IPS-18a (cell line): ENCODE measurements at regions not wholly inside any gene's neighbourhood (a gene's known extent, or its start where the extent isn't known, plus 50 kb on each side); places are given as distances from the start of the nearest gene placed in this dataset.

ENCODE experiments used
- H3K27ac ChIP-seq: one replicate; pipeline ENCODE4 v1.5.1; 2013; ENCODE audit warnings: low read length
- H3K27me3 ChIP-seq: one replicate; pipeline ENCODE4 v1.6.1; 2013; ENCODE audit warnings: mild to moderate bottlenecking, low read length; ENCODE audit not compliant: control insufficient read depth, insufficient read depth
- H3K36me3 ChIP-seq: one replicate; pipeline ENCODE4 v1.6.1; 2013; ENCODE audit warnings: low read depth, low read length; ENCODE audit not compliant: control insufficient read depth
- H3K4me1 ChIP-seq: one replicate; pipeline ENCODE4 v1.6.1; 2013; ENCODE audit warnings: low read depth, low read length; ENCODE audit not compliant: control insufficient read depth
- H3K4me3 ChIP-seq: one replicate; pipeline ENCODE4 v1.5.1; 2013; ENCODE audit warnings: low read length
- H3K9ac ChIP-seq: one replicate; pipeline ENCODE4 v1.6.1; 2013; ENCODE audit warnings: mild to moderate bottlenecking, low read length, moderate library complexity
- H3K9me3 ChIP-seq: one replicate; pipeline ENCODE4 v1.6.1; 2013; ENCODE audit warnings: low read depth, low read length; ENCODE audit not compliant: control insufficient read depth

DNA sequence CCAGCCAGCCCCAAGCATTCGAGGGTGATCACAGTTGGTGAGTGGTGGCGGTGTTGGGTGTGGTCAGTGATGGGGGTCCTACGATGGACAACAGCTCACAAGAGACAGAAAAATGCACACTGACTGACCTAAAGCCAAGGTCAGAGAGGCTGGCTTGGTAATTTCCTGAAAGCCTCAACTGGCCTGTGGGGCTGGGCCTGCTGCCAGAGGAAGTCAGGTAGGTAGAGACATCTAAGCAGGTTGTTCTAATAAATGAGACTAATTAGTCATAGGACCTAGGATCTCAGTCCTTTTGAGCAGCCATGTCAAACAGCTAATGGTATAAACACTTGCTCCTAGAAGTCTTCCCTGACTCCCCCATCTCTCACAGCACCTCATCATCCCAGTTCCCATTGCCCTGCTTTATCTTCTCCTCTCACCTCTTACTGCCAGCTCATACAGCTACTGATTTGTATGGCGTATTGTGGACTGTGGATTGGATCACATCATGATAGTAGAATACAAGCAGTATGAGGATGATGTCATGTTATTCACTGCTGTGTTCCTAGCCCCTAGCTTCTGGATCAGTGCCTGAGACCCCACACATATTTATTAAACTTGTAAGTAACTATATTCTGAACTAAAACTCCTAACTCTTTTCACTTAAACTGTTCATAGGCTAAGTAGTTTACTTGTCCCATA lies 262.9 kb upstream of the KLHL29 start:
- H3K27me3 ChIP-seq, result no peaks in the 10 kb centered on the region
- no peaks in the 10 kb centered on the region for H3K4me1 ChIP-seq
- no peak overlapping the region for H3K9ac ChIP-seq
- no peaks in the 10 kb centered on the region for H3K36me3 ChIP-seq
- no peaks in the 10 kb centered on the region for H3K9me3 ChIP-seq
- no peak overlapping the region for H3K4me3 ChIP-seq
- H3K27ac ChIP-seq, result no peak overlapping the region

GRCh38 chr2:23122681-23123215 lies 262.2 kb upstream of the KLHL29 start:
- Histone ChIP-seq H3K4me1 (no peaks in the 10 kb centered on the region), H3K9ac (no peak overlapping the region), H3K27ac (no peak overlapping the region), H3K9me3 (no peaks in the 10 kb centered on the region), H3K36me3 (no peaks in the 10 kb centered on the region), H3K27me3 (no peaks in the 10 kb centered on the region), H3K4me3 (no peak overlapping the region)

DNA sequence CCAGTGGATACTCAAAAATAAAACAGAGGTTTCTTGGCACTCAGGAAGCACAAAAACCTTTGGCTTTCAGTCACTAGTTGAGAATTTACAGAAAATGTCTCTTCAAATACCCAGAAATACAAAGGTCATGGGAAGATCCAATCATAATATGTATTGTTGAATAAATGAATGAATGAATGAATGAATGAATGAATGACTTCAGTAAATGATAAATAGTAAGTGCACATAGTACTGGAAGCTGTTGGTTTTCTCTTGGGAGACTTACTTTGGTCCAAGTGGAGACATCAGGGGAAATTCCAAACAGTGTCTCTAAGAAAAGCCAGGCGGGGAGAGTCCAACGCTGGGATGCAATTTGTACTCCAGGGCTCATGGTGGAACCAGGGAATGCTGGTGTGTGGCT lies 261.3 kb upstream of the KLHL29 start:
- Histone ChIP-seq H3K27me3 (no peaks in the 10 kb centered on the region), H3K9me3 (no peaks in the 10 kb centered on the region), H3K4me3 (no peak overlapping the region), H3K9ac (no peak overlapping the region), H3K36me3 (no peaks in the 10 kb centered on the region), H3K27ac (no peak overlapping the region), H3K4me1 (no peaks in the 10 kb centered on the region)

- no peak overlapping the region for H3K9ac ChIP-seq
- H3K27me3 ChIP-seq, result no peaks in the 10 kb centered on the region
- H3K36me3 ChIP-seq, result no peaks in the 10 kb centered on the region
- no peak overlapping the region for H3K27ac ChIP-seq
- H3K4me1 ChIP-seq, result no peaks in the 10 kb centered on the region
- H3K9me3 ChIP-seq, result no peaks in the 10 kb centered on the region
- H3K4me3 ChIP-seq, result no peak overlapping the region
Observed at GRCh38 chr2:23124214-23124750, 260.7 kb upstream of the KLHL29 start.

DNA sequence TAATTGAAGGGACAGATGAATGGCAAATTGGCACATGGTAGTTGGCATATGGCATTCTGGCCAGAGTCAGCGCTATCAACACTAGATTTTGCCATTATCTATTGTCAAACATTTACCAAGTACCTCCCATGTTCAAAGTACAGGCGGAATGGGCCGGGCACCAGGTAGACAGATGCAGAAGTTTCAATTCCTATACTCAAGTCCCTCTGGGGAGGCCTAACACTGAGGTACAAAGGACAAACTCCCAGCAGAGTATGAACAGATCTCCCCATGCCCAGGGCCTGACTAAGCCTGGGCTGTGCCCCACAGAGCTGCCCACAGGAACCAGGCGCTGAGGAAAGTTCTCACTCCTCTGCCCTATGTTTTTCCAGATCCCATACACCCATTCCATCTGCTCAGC lies 257.5 kb upstream of the KLHL29 start:
- Histone ChIP-seq H3K36me3 (no peaks in the 10 kb centered on the region), H3K4me3 (no peak overlapping the region), H3K27me3 (no peaks in the 10 kb centered on the region), H3K27ac (no peak overlapping the region), H3K4me1 (no peaks in the 10 kb centered on the region), H3K9me3 (no peaks in the 10 kb centered on the region), H3K9ac (no peak overlapping the region)

GRCh38 chr2:23128684-23129292 lies 256.2 kb upstream of the KLHL29 start:
- no peaks in the 10 kb centered on the region for H3K4me1 ChIP-seq
- no peaks in the 10 kb centered on the region for H3K36me3 ChIP-seq
- H3K27ac ChIP-seq, result no peak overlapping the region
- no peaks in the 10 kb centered on the region for H3K27me3 ChIP-seq
- H3K9me3 ChIP-seq, result no peaks in the 10 kb centered on the region
- H3K4me3 ChIP-seq, result no peak overlapping the region
- no peak overlapping the region for H3K9ac ChIP-seq

DNA sequence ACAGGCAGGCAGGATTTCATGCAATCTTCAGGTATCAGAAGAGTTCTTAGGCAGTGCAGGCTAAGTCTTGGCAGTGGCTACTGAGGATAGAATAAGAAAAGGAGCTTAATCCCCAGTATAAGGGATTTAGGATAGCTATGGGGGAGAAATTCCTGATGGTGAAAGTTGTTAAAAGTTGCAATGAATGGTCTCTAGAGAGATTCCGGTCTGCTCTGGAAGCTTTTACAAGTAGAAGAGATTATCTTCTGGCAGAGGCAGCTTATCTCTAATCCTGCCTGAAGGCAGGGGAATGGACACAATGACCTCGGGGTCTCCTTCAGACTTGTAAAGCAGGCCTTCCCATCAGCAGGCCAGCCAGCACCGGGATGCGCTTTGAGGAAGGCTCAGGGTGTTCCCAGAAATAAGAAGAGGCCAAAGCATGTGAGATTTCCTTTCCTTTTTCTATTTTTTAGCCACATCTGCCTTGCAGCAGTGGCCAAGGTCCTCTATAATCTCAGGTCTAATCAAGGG lies 253.9 kb upstream of the KLHL29 start:
- H3K9ac ChIP-seq, result no peak overlapping the region
- H3K27me3 ChIP-seq, result no peaks in the 10 kb centered on the region

GRCh38 chr2:23132000-23132399 lies 253.0 kb upstream of the KLHL29 start:
- Histone ChIP-seq H3K27me3 (no peaks in the 10 kb centered on the region), H3K9ac (no peak overlapping the region), H3K36me3 (no peaks in the 10 kb centered on the region), H3K4me3 (no peak overlapping the region), H3K9me3 (no peaks in the 10 kb centered on the region), H3K27ac (no peak overlapping the region), H3K4me1 (peaks cover 12% of the 10 kb centered on the region)

More for the DNA sequence above, 253.9 kb upstream of the KLHL29 start:
- H3K9me3 ChIP-seq, result no peaks in the 10 kb centered on the region
- H3K36me3 ChIP-seq, result no peaks in the 10 kb centered on the region
- H3K4me1 ChIP-seq, result peaks cover 12% of the 10 kb centered on the region
- H3K4me3 ChIP-seq, result no peak overlapping the region
- H3K27ac ChIP-seq, result no peak overlapping the region

GRCh38 chr2:23132823-23133595 lies 252.0 kb upstream of the KLHL29 start:
- no peak overlapping the region for H3K27ac ChIP-seq
- H3K36me3 ChIP-seq, result no peaks in the 10 kb centered on the region
- peaks cover 12% of the 10 kb centered on the region for H3K4me1 ChIP-seq
- no peak overlapping the region for H3K4me3 ChIP-seq
- no peak overlapping the region for H3K9ac ChIP-seq
- H3K9me3 ChIP-seq, result no peaks in the 10 kb centered on the region
- H3K27me3 ChIP-seq, result no peaks in the 10 kb centered on the region

GRCh38 chr2:23134726-23135125 lies 250.3 kb upstream of the KLHL29 start:
- no peak overlapping the region for H3K27ac ChIP-seq
- no peak overlapping the region for H3K9ac ChIP-seq
- no peaks in the 10 kb centered on the region for H3K9me3 ChIP-seq
- no peaks in the 10 kb centered on the region for H3K27me3 ChIP-seq
- no peaks in the 10 kb centered on the region for H3K36me3 ChIP-seq
- peaks cover 12% of the 10 kb centered on the region for H3K4me1 ChIP-seq
- no peak overlapping the region for H3K4me3 ChIP-seq

DNA sequence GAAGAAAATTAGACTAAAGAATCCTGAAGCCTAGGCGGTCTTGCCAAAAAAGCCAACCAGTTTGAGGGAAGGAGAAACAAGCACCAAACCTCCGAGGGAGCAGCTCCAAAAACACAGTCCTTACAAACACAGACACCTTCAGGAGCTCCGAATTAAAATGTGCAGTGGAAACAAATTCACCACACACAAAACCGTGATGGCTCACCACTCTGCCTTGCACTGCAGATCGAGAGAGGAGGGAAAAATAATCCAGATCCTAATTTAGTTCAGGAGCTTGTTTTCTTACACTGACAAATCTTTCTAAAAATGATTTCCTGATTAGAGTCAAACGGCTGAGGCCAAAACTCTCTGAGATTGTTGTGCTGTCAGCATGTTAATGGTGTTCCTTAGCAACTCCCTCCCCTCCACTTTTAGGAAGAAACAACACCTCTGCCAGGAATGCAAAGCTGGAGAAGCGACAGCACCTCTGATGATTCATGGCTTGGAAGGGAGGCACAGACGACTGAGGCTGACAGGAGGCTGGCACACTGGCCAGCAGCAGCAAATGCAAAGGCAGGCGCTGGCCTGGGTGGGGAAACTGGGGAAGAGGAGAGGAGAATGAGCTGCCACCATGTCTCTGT lies 249.4 kb upstream of the KLHL29 start:
- Histone ChIP-seq H3K9me3 (no peaks in the 10 kb centered on the region), H3K27ac (no peak overlapping the region), H3K36me3 (no peaks in the 10 kb centered on the region), H3K9ac (no peak overlapping the region), H3K4me1 (peaks cover 12% of the 10 kb centered on the region), H3K27me3 (no peaks in the 10 kb centered on the region), H3K4me3 (no peak overlapping the region)
